Kidney epithelial cell (primary cell): ENCODE measurements at regions not wholly inside any gene's neighbourhood (a gene's known extent, or its start where the extent isn't known, plus 50 kb on each side); places are given as distances from the start of the nearest gene placed in this dataset.
"Not testable (repeated sequence)": the region's sequence is repeated elsewhere in the genome, so short reads cannot be mapped to it uniquely, and the experiment has no call there.

Source experiments
- DNase-seq: peaks from one replicate; pipeline ENCODE4 v3.0.0-alpha.2; 2010; ENCODE audit warnings: low read depth
- H3K27me3 ChIP-seq: 2 replicates; pipeline ENCODE4 v1.6.0; 2011; ENCODE audit warnings: low read length; ENCODE audit not compliant: control insufficient read depth, insufficient read depth
- H3K36me3 ChIP-seq: 2 replicates; pipeline ENCODE4 v1.5.1; 2011; ENCODE audit warnings: low read length; ENCODE audit not compliant: control insufficient read depth, insufficient read depth
- H3K4me3 ChIP-seq: 2 replicates; pipeline ENCODE4 v1.5.1; 2011; ENCODE audit warnings: low read depth, mild to moderate bottlenecking, control low read depth, low read length
- CTCF ChIP-seq: IDR thresholded peaks from 2 replicates; pipeline ENCODE4 v1.5.1; 2011; ENCODE audit warnings: mild to moderate bottlenecking, moderate library complexity, low read length, control low read depth, inconsistent platforms; ENCODE audit not compliant: insufficient read depth, poor library complexity, severe bottlenecking

- no peak for DNase-seq
- no peak for TF ChIP-seq CTCF
Observed at GRCh38 chr15:84111575-84111974, 124.0 kb upstream of the GOLGA6L4 start.

DNA sequence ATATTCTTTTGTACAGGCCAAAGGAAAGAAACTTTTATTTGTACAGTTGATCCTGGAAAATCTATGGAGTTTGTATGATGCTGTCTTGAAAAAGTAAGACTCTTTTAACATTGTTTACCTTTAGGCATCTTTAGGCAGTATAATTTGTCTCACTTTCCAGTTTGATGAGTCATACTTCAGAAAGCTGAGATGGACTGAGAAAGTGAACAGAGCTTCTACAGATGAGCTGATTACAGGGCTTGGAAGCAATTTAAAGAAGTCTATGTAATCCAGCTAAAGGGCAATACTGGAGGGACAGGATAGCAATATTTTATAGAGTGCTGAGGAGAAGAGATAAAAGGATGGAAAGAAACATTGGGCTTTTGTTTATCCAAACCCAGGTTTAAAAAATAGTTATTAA, 123.5 kb upstream of the GOLGA6L4 start:
- no peak for TF ChIP-seq CTCF
- DNase-seq, result peak; percentile 16
- Histone ChIP-seq H3K36me3 (no peaks in the 10 kb centered on the region), H3K27me3 (no peaks in the 10 kb centered on the region), H3K4me3 (no peak overlapping the region)

More at GRCh38 chr15:84111575-84111974, 124.0 kb upstream of the GOLGA6L4 start:
- no peaks in the 10 kb centered on the region for H3K36me3 ChIP-seq
- no peak overlapping the region for H3K4me3 ChIP-seq
- H3K27me3 ChIP-seq, result no peaks in the 10 kb centered on the region

DNA sequence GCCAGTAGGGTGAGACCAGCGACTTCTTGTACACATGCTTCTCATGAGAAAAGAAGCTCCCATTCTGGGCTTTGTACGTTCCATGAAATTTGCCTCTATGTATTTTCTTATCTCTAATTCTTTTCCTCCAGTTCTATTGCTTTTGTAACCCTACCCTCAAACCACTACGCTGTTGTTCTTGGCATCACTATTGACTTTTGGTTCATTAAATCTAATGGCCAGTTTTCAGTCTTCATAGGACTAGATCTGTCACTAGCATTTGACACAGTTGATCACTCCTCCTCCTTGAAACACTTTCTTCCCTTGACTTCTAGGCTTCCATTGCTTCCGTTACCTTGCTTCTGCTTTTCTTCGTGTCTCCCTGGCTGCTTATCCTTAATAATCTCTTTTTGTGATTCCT, 121.7 kb upstream of the GOLGA6L4 start:
- no peaks in the 10 kb centered on the region for H3K36me3 ChIP-seq
- TF ChIP-seq CTCF, result no peak
- H3K4me3 ChIP-seq, result no peak overlapping the region
- no peaks in the 10 kb centered on the region for H3K27me3 ChIP-seq
- DNase-seq, result no peak

GRCh38 chr15:84114680-84115079, 120.9 kb upstream of the GOLGA6L4 start:
- not testable (repeated sequence) for H3K36me3 ChIP-seq, H3K4me3 ChIP-seq, DNase-seq, H3K27me3 ChIP-seq

GRCh38 chr15:84119351-84119750, 116.2 kb upstream of the GOLGA6L4 start:
- not testable (repeated sequence) for H3K4me3 ChIP-seq, H3K27me3 ChIP-seq, H3K36me3 ChIP-seq, DNase-seq
- TF ChIP-seq CTCF, result peak; percentile 11

DNA sequence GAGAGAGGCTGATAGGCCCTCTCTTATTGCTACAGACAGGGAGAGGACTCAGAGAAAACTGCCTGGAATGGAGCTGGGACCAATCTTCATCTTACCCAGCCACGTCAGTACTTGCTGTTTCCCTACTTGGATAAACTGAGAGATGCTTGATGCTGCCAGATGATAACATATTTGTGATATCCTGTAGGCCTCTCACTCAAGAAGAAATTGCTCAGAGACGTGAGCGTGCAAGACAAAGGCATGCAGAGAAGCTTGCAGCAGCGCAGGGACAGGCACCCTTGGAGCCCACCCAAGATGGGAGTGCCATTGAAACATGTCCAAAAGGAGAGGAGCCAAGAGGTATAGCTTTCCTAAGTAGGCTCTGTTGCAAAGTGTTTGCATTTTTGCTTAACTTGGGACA, 114.7 kb upstream of the GOLGA6L4 start:
- H3K36me3 ChIP-seq, H3K4me3 ChIP-seq, DNase-seq, H3K27me3 ChIP-seq: not testable (repeated sequence)

DNA sequence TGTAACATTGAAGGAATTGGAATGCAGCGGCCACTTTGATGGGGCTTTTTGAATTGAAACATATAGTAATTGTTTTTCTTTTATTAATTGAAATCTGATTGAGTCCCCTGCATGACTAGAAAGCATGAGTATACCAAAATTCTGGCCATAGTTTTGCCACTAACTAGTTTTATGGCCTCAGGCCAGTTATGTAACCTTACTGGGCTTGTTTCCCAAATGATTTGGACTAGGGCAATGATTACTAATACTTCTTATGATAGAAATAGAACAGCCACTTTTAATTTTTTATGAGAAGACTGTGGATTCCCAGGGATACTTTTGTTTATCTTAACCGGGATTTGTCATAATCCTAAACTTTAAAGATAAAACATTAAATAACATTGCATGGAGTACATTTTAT, 106.9 kb upstream of the GOLGA6L4 start:
- H3K36me3 ChIP-seq, H3K27me3 ChIP-seq, H3K4me3 ChIP-seq, DNase-seq: not testable (repeated sequence)

DNA sequence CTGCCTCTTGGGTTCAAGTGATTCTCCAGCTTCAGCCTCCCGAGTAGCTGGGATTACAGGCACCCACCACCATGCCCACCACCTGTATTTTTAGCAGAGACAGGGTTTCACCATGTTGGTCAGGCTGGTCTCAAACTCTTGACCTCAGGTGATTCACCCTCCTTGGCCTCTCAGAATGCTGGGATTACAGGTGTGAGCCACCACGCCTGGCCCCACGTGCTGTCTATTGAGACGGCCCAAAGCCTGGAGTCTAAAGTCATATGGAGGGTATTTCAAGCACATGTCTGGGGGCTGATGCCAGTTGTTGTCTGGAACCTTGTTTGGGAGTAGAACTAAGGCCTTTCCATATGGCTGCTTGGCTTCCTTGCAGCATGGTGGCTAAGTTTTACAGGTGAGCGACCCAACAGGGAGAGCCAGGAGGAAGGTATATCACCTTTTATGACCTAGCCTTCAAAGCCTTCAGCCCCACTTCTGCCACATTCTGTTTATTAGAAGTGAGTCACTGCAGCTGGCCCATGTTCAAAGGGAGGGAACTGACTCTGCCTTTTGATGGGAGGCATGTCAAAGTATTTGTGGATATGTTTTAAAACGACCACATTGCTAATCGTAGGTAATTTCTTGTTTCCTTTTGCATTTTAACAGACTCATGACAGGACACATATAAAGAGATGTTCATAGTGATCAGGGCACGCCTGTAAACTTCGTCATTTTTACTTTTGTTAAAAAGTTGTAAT, 105.3 kb upstream of the GOLGA6L4 start:
- not testable (repeated sequence) for H3K4me3 ChIP-seq, H3K27me3 ChIP-seq, H3K36me3 ChIP-seq, DNase-seq

DNA sequence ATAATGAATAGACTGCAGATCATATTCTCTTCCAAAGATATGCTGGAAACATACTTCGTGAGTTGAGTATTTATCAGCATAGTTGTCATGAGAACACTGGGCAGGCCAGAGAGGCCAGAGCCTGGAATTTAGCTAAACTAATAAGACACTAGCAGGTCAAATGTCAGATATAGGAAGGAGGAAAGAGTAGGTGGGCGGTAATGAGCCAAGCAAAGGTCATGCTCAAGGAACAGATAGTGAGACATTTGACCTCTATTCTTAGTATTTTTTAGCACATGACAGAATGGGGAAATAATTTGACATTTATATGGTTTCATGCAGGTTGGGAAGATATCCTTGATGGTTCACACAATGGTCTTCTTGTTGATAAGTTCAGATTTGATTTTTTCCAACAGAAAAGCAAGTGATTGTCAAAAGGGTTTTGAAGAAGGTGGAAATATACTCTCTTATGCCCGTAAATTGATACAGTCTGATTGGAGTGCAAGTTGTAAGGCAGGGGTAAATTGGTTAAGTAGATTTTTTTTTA, 99.6 kb upstream of the GOLGA6L4 start:
- not testable (repeated sequence) for H3K4me3 ChIP-seq, H3K36me3 ChIP-seq, H3K27me3 ChIP-seq, DNase-seq
